ENCODE measurements at regions not wholly inside any gene's neighbourhood (a gene's known extent, or its start where the extent isn't known, plus 50 kb on each side); places are given as distances from the start of the nearest gene placed in this dataset.

DNA sequence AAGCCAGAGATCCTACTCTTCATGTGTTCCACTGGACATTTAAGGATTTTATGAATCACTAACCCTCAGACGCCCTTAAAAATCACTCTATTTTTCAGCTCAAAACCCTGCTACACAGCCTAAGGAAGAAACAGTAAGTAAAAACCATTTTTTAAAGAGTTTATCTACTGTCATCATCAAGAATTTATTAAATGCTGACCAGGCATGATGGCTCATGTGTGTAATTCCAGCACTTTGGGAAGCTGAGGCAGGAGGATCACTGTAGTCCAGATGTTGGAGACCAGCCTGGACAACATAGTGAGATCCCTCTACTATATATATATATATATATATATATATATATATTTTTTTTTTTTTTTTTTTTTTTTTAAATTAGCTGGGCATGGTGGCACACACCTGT lies 124.2 kb upstream of the ID4 start:
- Histone ChIP-seq H3K4me1 (replicated peaks in 1 of 4; ENCODE audit: control insufficient read depth in 3 of 4, insufficient read depth in 4 of 4, low read length in 3 of 4) (peaks cover 0 to 14% (median 8%) of the 10 kb centered on the region in 4 experiments; a peak in 4 of 7 replicates), H4K8ac (ENCODE audit: extremely low read depth, insufficient read depth, low read length) (no peak overlapping the region), H3K56ac (replicated peaks; ENCODE audit: insufficient read length, low read depth, low read length) (no peak overlapping the region), H2AK5ac (ENCODE audit: low read depth, low read length) (no peak overlapping the region; the same call in 1 of the 2 replicates), H4K20me1 (replicated peaks in 1 of 2; ENCODE audit: control insufficient read depth in 1 of 2, insufficient read depth in 2 of 2, low read length in 2 of 2) (no peaks in the 10 kb centered on the region), H3K23ac (ENCODE audit: insufficient read length) (no peak overlapping the region), H2BK15ac (ENCODE audit: low read length) (no peak overlapping the region), H3K79me1 (ENCODE audit: low read depth, low read length) (no peaks in the 10 kb centered on the region), H3K9ac (replicated peaks in 1 of 4; ENCODE audit: extremely low read depth in 1 of 4, low read depth in 3 of 4, low read length in 3 of 4) (no peak overlapping the region), H3K4ac (replicated peaks; ENCODE audit: insufficient read length, low read depth, low read length) (peak overlapping the region; percentile 57), H2AFZ (ENCODE audit: low read length) (no peak overlapping the region), H3K14ac (ENCODE audit: insufficient read length) (no peak overlapping the region), H3K9me3 (ENCODE audit: insufficient read depth in 2 of 2, low read depth in 1 of 2, low read length in 1 of 2) (no peaks in the 10 kb centered on the region), H3K27me3 (replicated peaks in 1 of 4; ENCODE audit: control insufficient read depth in 3 of 4, extremely low read depth in 1 of 4, insufficient read depth in 3 of 4, low read length in 3 of 4) (no peaks in the 10 kb centered on the region), H3K4me2 (ENCODE audit: insufficient read depth in 1 of 2, low read depth in 2 of 2, low read length in 2 of 2) (no peak overlapping the region), H2BK12ac (ENCODE audit: low read depth, low read length) (no peak overlapping the region), H2BK120ac (replicated peaks; ENCODE audit: low read depth, low read length) (no peak overlapping the region), H3K23me2 (ENCODE audit: low read depth, low read length) (no peaks in the 10 kb centered on the region), H3K36me3 (ENCODE audit: control insufficient read depth in 2 of 4, insufficient read depth in 4 of 4, low read length in 3 of 4) (no peaks in the 10 kb centered on the region), H2BK20ac (ENCODE audit: low read length) (no peak overlapping the region), H2BK5ac (ENCODE audit: low read depth, low read length) (no peak overlapping the region), H3K27ac (ENCODE audit: low read depth, low read length) (no peak overlapping the region), H3K4me3 (ENCODE audit: extremely low read depth in 1 of 4, insufficient read depth in 2 of 4, low read depth in 3 of 4, low read length in 4 of 4) (no peak overlapping the region), H4K5ac (ENCODE audit: insufficient read length, low read depth, low read length) (no peak overlapping the region), H4K91ac (replicated peaks; ENCODE audit: insufficient read length, low read length) (no peak overlapping the region), H3K18ac (ENCODE audit: extremely low read depth, low read length) (no peak overlapping the region), H3K79me2 (ENCODE audit: control insufficient read depth in 1 of 2, insufficient read depth in 2 of 2, low read length in 2 of 2) (no peaks in the 10 kb centered on the region)
- FAIRE-seq, result no peak
- no peak for TF ChIP-seq CTBP2 (IDR thresholded peaks at IDR 0.05; ENCODE audit: borderline replicate concordance, insufficient read depth, insufficient read length, low read length)
- no peak for TF ChIP-seq GTF2F1 (IDR thresholded peaks at IDR 0.05; ENCODE audit: borderline replicate concordance, low read depth, low read length)
- TF ChIP-seq, protein P1, sequence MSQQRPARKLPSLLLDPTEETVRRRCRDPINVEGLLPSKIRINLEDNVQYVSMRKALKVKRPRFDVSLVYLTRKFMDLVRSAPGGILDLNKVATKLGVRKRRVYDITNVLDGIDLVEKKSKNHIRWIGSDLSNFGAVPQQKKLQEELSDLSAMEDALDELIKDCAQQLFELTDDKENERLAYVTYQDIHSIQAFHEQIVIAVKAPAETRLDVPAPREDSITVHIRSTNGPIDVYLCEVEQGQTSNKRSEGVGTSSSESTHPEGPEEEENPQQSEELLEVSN (IDR thresholded peaks at IDR 0.05), result no peak
- no peak for TF ChIP-seq HDAC6 (IDR thresholded peaks at IDR 0.05; ENCODE audit: low read depth, low read length)
- POLR2A ChIA-PET (ENCODE audit: partially characterized antibody), result no interaction called here
- no peak for DNase-seq (ENCODE audit: low read depth in 1 of 2, low spot score in 2 of 2)
- CTCF ChIA-PET (ENCODE audit: partially characterized antibody), result no interaction called here
- WGBS, 2 experiments (ENCODE audit: extremely low coverage in 1 of 2, insufficient coverage in 1 of 2, insufficient read length in 1 of 2, insufficient replicate concordance in 2 of 2, low coverage in 1 of 2, low lambda C conversion rate in 2 of 2, missing lambda C conversion rate in 1 of 2), result 89% methylated on average over 1 of the region's 1 CpG; no CpG with 5 or more reads in 1 of the 2 experiments

Data from H1 (cell line).